ENCODE measurements at regions not wholly inside any gene's neighbourhood (a gene's known extent, or its start where the extent isn't known, plus 50 kb on each side); places are given as distances from the start of the nearest gene placed in this dataset.
"Not testable (repeated sequence)": the region's sequence is repeated elsewhere in the genome, so short reads cannot be mapped to it uniquely, and the experiment has no call there.

DNA sequence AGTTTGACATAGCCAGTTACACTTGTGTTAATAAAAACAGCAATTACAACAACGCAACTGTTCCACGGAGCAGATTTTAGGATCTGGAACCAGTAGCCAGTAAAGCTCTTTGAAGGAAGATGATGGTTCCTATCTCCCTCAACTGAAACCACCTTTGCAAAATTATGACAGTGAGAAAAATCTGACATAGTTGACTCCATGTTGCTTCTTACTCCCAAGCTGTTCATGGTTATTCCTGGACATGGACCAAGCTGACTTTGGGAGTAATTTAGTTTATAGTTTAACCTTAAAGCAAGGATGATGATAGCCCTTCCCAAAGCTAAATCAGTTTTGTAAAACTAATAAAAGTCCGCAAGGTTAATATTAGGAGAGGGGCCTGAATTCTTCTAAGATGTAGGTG is 518.0 kb upstream of the ZP4 start:
- Histone ChIP-seq H3K4me1 (no peaks in the 10 kb centered on the region), H3K36me3 (no peaks in the 10 kb centered on the region), H3K4me2 (no peak overlapping the region), H3K9ac (no peak overlapping the region), H3K4me3 (no peak overlapping the region), H3K9me3 (no peaks in the 10 kb centered on the region), H3K27me3 (no peaks in the 10 kb centered on the region), H3K27ac (no peak overlapping the region), H4K20me1 (no peaks in the 10 kb centered on the region)
- TF ChIP-seq Cebpa-rat (IDR thresholded peaks at IDR 0.05) = no peak

DNA sequence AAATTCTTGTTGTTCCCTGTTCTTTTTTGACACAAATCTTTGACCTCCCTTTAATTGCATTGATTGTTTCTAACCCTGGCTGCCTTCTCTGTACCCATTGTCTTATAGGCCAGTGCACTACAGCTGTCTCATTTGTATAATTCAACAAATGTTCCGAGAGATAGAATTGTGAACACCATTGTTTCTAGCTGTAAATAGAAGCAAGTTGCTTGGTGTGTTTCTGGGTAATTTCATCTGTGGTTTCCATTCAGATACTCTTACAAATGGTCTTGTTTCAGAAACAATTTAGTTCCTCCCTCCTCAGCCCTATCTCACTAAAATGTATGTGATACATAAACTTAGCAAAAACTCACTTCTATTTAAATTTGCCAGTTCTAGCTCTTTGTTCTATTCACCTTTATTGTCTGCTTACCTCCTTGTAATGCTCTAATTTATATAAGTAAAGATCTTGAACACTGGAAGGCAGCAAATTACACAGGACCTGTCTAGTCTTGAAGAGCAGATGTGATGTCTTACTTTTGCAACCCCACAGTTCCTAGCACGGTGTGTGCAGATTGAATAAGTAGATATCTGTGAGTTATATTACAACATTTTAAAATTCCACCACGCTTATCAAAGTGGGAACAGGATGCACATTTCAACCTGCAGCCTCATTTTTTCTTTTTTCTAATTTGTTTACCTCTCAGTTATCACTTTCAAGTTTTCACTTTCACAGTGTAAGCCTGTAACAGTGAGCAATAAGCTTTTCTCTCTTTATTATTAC is 515.6 kb upstream of the ZP4 start:
- Histone ChIP-seq H3K36me3 (no peaks in the 10 kb centered on the region), H3K27me3 (no peaks in the 10 kb centered on the region), H3K4me1 (no peaks in the 10 kb centered on the region), H4K20me1 (no peaks in the 10 kb centered on the region), H3K4me3 (no peak overlapping the region), H3K9ac (no peak overlapping the region), H3K9me3 (no peaks in the 10 kb centered on the region), H3K27ac (no peak overlapping the region), H3K4me2 (no peak overlapping the region)
- TF ChIP-seq Cebpa-rat (IDR thresholded peaks at IDR 0.05) = no peak

DNA sequence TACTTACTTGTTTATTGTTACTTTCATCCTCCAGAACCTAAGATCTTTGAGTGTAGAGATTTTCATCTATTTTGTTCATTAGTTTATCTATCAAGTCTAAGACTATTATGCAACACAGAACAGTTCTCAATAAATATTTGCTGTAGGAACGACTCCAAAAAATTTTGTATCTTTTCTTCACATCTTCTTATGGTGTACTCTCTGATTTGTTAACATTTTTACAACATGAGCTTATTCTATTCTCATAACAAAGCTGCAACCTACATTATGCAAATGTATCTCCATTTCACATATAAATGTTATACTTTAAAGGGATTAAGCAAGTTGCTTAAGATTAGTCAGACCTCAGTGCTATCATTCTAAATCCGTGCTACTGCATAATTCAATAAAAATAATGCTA is 514.2 kb upstream of the ZP4 start:
- Histone ChIP-seq H3K27me3 (no peaks in the 10 kb centered on the region), H3K9me3 (no peaks in the 10 kb centered on the region), H3K9ac (no peak overlapping the region), H3K4me3 (no peak overlapping the region), H3K4me2 (no peak overlapping the region), H3K27ac (no peak overlapping the region), H3K4me1 (no peaks in the 10 kb centered on the region), H4K20me1 (no peaks in the 10 kb centered on the region), H3K36me3 (no peaks in the 10 kb centered on the region)
- TF ChIP-seq Cebpa-rat (IDR thresholded peaks at IDR 0.05) = no peak

DNA sequence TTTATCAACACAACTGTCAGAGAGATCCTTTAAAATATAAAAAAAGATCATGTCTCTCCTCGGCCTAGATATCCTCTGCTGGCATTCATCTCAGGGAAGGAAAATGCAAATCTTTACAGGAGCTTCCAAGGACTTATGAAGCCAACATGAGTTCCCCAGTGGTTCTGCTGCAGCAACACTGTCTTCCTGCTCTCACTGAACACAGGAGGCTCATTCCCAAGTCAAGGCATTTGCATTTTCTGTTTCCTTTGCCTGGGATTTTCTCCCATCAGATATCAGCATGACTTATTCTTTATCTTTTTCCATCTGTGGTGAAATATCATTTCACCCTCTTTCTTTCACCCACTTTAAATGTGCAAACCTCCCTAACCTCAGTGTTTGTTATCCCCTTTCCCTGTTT is 513.8 kb upstream of the ZP4 start:
- H3K27ac ChIP-seq = no peak overlapping the region
- no peaks in the 10 kb centered on the region for H3K36me3 ChIP-seq
- H3K27me3 ChIP-seq = no peaks in the 10 kb centered on the region
- no peaks in the 10 kb centered on the region for H4K20me1 ChIP-seq
- H3K4me3 ChIP-seq = no peak overlapping the region
- H3K4me2 ChIP-seq = no peak overlapping the region
- H3K4me1 ChIP-seq = no peaks in the 10 kb centered on the region
- H3K9me3 ChIP-seq = no peaks in the 10 kb centered on the region
- TF ChIP-seq Cebpa-rat (IDR thresholded peaks at IDR 0.05) = no peak
- H3K9ac ChIP-seq = no peak overlapping the region

DNA sequence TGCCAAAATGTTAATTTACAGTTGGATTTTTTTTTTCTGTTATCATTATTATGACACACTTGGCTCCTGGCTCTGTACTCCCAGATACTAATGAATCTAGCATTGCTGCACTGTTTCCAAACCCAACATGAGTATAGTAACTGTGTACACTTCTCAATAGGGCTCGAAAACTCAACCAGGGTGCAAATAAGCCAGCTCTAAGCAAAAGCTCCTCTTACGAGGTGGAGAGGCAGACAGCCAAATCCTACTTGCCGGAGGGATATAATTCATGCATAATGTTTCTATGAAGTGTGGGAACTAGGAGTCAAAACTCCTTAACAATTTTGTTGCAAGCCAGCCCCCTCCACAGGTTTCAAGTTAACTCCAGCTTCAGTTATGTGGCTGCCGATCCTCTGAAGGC is 510.4 kb upstream of the ZP4 start:
- Histone ChIP-seq H3K27me3 (no peaks in the 10 kb centered on the region), H4K20me1 (no peaks in the 10 kb centered on the region), H3K4me3 (no peak overlapping the region), H3K4me1 (no peaks in the 10 kb centered on the region), H3K4me2 (no peak overlapping the region), H3K36me3 (no peaks in the 10 kb centered on the region), H3K9me3 (no peaks in the 10 kb centered on the region), H3K9ac (no peak overlapping the region), H3K27ac (no peak overlapping the region)
- no peak for TF ChIP-seq Cebpa-rat (IDR thresholded peaks at IDR 0.05)

DNA sequence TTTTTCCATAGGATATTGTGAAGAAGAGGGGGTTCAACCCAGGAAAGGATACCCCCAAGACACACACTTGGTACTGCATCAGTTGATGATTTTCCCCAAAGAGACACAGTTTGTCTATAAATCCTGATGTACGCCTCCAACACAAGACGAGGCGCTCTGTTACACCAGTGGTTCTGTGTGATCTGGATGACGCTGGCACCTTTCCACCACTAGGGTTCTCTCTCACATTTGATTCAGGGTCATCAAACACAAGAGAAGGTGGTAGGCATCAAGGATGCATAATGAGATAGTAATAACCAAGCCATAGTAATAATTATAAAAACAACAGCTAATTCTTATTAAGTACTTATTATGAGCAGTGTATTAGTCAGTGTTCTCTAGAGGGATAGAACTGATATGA is 508.8 kb upstream of the ZP4 start:
- Histone ChIP-seq H3K27ac (no peak overlapping the region), H3K4me1 (no peaks in the 10 kb centered on the region), H4K20me1 (no peaks in the 10 kb centered on the region), H3K27me3 (no peaks in the 10 kb centered on the region), H3K36me3 (no peaks in the 10 kb centered on the region), H3K9me3 (no peaks in the 10 kb centered on the region), H3K9ac (no peak overlapping the region), H3K4me2 (no peak overlapping the region), H3K4me3 (no peak overlapping the region)
- no peak for TF ChIP-seq Cebpa-rat (IDR thresholded peaks at IDR 0.05)

DNA sequence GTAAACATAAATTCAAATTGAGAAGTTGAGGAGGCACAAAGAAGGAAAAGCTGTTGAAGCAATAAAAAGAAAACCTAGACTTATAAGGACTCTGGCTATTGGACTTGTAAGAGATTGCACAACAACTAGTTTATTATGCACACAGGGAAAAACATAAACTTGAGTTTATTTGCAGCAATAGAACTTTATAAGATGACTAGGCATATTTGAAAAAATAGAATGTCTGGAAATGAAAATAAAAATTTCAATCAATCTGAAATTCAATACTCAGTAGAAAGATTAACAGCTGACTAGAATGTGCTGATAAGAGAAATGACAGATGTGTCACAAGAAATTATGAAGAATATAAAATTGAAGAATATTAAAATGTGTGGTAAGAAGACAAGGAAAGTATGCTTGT is 505.4 kb upstream of the ZP4 start:
- H3K9ac ChIP-seq = no peak overlapping the region
- no peak overlapping the region for H3K27ac ChIP-seq

DNA sequence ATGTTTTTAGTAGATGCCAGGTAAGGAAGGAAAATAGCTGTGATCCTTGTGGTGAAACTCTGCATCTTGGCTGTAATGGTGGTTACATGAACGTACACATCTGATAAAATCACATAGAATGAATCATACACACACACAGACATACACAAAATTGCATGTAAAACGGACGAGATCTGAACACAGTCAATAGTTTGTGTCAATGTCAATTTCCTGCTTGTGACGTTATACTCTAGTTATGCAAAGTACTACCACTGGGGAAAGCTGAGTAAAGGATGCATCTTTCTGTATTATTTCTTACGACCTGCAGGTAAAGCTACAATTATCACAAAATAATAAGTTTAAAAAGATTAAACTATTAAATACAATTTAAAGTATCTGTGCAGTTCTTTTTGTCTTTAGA is 493.7 kb upstream of the ZP4 start:
- no peak for TF ChIP-seq Cebpa-rat (IDR thresholded peaks at IDR 0.05)
- Histone ChIP-seq H3K9ac (no peak overlapping the region), H3K4me2 (no peak overlapping the region), H4K20me1 (no peaks in the 10 kb centered on the region), H3K27me3 (no peaks in the 10 kb centered on the region), H3K4me1 (no peaks in the 10 kb centered on the region), H3K36me3 (no peaks in the 10 kb centered on the region), H3K4me3 (no peak overlapping the region), H3K27ac (no peak overlapping the region), H3K9me3 (no peaks in the 10 kb centered on the region)

More for the DNA sequence above, 505.4 kb upstream of the ZP4 start:
- no peaks in the 10 kb centered on the region for H4K20me1 ChIP-seq
- no peak overlapping the region for H3K4me2 ChIP-seq
- no peaks in the 10 kb centered on the region for H3K36me3 ChIP-seq
- H3K9me3 ChIP-seq = no peaks in the 10 kb centered on the region
- no peaks in the 10 kb centered on the region for H3K27me3 ChIP-seq
- no peak for TF ChIP-seq Cebpa-rat (IDR thresholded peaks at IDR 0.05)
- no peaks in the 10 kb centered on the region for H3K4me1 ChIP-seq
- no peak overlapping the region for H3K4me3 ChIP-seq

DNA sequence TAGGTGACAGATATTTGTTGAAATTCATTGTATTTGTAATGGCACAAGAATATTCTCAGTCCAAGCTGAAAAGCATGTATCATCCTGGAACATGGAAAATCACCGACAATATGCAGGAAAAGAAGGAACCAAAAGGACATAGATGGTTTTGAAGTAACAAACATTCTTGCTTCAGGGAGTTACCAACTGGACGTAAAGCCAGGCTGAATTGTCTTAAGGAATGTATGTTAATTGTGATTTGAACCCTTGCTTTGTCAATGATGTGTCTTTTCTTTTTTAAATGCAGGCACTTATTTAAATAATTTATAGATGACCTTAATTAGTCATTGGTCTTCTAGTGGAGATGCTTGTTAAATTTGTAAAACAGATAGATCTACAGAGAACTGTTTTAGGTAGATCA is 489.4 kb upstream of the ZP4 start:
- Histone ChIP-seq H3K9me3 (no peaks in the 10 kb centered on the region), H3K4me3 (no peak overlapping the region), H4K20me1 (no peaks in the 10 kb centered on the region), H3K36me3 (no peaks in the 10 kb centered on the region), H3K4me1 (no peaks in the 10 kb centered on the region), H3K27ac (no peak overlapping the region), H3K9ac (no peak overlapping the region), H3K27me3 (no peaks in the 10 kb centered on the region), H3K4me2 (no peak overlapping the region)
- no peak for TF ChIP-seq Cebpa-rat (IDR thresholded peaks at IDR 0.05)

DNA sequence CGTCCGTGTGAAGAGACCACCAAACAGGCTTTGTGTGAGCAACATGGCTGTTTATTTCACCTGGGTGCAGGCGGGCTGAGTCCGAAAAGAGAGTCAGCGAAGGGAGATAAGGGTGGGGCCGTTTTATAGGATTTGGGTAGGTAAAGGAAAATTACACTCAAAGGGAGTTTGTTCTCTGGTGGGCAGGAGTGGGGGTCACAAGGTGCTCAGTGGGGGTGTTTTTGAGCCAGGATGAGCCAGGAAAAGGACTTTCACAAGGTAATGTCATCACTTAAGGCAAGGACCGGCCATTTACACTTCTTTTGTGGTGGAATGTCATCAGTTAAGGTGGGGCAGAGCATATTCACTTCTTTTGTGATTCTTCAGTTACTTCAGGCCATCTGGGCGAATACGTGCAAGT is 488.7 kb upstream of the ZP4 start:
- H3K9me3 ChIP-seq, H3K36me3 ChIP-seq, H3K4me2 ChIP-seq, H4K20me1 ChIP-seq, H3K27me3 ChIP-seq, H3K4me3 ChIP-seq, H3K4me1 ChIP-seq, H3K27ac ChIP-seq, H3K9ac ChIP-seq: not testable (repeated sequence)

Measured in BLaER1 (cell line).